ENCODE measurements at regions not wholly inside any gene's neighbourhood (a gene's known extent, or its start where the extent isn't known, plus 50 kb on each side); places are given as distances from the start of the nearest gene placed in this dataset.

GRCh38 chr12:132398386-132398991 is 69.1 kb upstream of the GALNT9 start:
- Histone ChIP-seq H4K20me1 (ENCODE audit: insufficient read depth, low read length) (no peaks in the 10 kb centered on the region), H3K4me2 (ENCODE audit: low read length) (no peak overlapping the region), H3K9me3 (ENCODE audit: insufficient read depth, low read depth, low read length) (peaks cover 6% of the 10 kb centered on the region), H2AFZ (ENCODE audit: low read depth, low read length) (no peak overlapping the region), H3K27me3 (ENCODE audit: insufficient read depth, low read length) (peaks cover 6% of the 10 kb centered on the region), H3K4me1 (ENCODE audit: insufficient read depth, low read length) (no peaks in the 10 kb centered on the region), H3K4me3 (ENCODE audit: insufficient read depth, low read depth, low read length) (no peak overlapping the region), H3K27ac (ENCODE audit: low read depth, low read length) (no peak overlapping the region), H3K36me3 (ENCODE audit: insufficient read depth, low read length) (no peaks in the 10 kb centered on the region), H3K79me2 (ENCODE audit: insufficient read depth, low read length) (no peaks in the 10 kb centered on the region), H3K9ac (ENCODE audit: low read length) (no peak overlapping the region)
- H3K4me3 Mint-ChIP-seq (ENCODE audit: unreplicated experiment): no peak overlapping the region
- TF ChIP-seq, protein P1, sequence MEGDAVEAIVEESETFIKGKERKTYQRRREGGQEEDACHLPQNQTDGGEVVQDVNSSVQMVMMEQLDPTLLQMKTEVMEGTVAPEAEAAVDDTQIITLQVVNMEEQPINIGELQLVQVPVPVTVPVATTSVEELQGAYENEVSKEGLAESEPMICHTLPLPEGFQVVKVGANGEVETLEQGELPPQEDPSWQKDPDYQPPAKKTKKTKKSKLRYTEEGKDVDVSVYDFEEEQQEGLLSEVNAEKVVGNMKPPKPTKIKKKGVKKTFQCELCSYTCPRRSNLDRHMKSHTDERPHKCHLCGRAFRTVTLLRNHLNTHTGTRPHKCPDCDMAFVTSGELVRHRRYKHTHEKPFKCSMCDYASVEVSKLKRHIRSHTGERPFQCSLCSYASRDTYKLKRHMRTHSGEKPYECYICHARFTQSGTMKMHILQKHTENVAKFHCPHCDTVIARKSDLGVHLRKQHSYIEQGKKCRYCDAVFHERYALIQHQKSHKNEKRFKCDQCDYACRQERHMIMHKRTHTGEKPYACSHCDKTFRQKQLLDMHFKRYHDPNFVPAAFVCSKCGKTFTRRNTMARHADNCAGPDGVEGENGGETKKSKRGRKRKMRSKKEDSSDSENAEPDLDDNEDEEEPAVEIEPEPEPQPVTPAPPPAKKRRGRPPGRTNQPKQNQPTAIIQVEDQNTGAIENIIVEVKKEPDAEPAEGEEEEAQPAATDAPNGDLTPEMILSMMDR (IDR thresholded peaks at IDR 0.05; ENCODE audit: insufficient read depth, low read depth, low read length): no peak
- TF ChIP-seq EZH2 (IDR thresholded peaks at IDR 0.05; ENCODE audit: insufficient read depth, low read length): no peak
- peaks cover 8% of the 10 kb centered on the region for H3K4me1 Mint-ChIP-seq (ENCODE audit: low read depth, unreplicated experiment)
- peaks cover 36% of the 10 kb centered on the region for H3K27me3 Mint-ChIP-seq (ENCODE audit: low read depth, unreplicated experiment)
- no peak for FAIRE-seq
- H3K9me3 Mint-ChIP-seq (ENCODE audit: unreplicated experiment): no peaks in the 10 kb centered on the region
- H3K27ac Mint-ChIP-seq (ENCODE audit: unreplicated experiment): no peak overlapping the region
- DNase-seq (ENCODE audit: low read depth): no peak
- no peaks in the 10 kb centered on the region for H3K36me3 Mint-ChIP-seq (ENCODE audit: low read depth, unreplicated experiment)

DNA sequence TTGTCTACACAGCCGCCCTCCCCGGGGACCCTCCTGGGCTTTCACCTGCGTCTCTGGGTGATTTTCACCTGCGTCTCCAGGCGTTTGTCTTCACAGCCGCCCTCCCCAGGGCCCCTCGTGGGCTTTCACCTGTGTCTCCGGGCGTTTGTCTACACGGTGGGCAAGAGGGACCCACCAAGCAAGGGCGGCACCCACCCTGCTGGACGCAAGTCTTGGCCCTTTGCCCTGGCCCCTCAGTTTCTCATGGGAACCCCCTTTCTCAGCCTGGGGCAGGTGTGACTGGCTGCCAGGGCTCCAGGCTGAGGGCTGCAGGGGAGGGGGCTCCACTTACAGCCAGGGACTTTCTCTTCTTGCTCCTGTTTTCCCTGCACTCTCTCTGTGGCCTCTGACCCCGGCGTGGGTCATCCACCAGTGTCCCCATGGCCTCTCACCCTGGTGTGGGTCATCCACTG is 68.6 kb upstream of the GALNT9 start:
- Histone ChIP-seq H3K4me1 (ENCODE audit: insufficient read depth, low read length) (no peaks in the 10 kb centered on the region), H3K9me3 (ENCODE audit: insufficient read depth, low read depth, low read length) (peaks cover 6% of the 10 kb centered on the region), H4K20me1 (ENCODE audit: insufficient read depth, low read length) (no peaks in the 10 kb centered on the region), H3K4me3 (ENCODE audit: insufficient read depth, low read depth, low read length) (no peak overlapping the region), H3K9ac (ENCODE audit: low read length) (no peak overlapping the region), H3K4me2 (ENCODE audit: low read length) (no peak overlapping the region), H3K79me2 (ENCODE audit: insufficient read depth, low read length) (no peaks in the 10 kb centered on the region), H2AFZ (ENCODE audit: low read depth, low read length) (no peak overlapping the region), H3K36me3 (ENCODE audit: insufficient read depth, low read length) (no peaks in the 10 kb centered on the region), H3K27ac (ENCODE audit: low read depth, low read length) (no peak overlapping the region), H3K27me3 (ENCODE audit: insufficient read depth, low read length) (peaks cover 6% of the 10 kb centered on the region)
- no peaks in the 10 kb centered on the region for H3K36me3 Mint-ChIP-seq (ENCODE audit: low read depth, unreplicated experiment)
- no peaks in the 10 kb centered on the region for H3K9me3 Mint-ChIP-seq (ENCODE audit: unreplicated experiment)
- H3K4me1 Mint-ChIP-seq (ENCODE audit: low read depth, unreplicated experiment): peaks cover 12% of the 10 kb centered on the region
- H3K27me3 Mint-ChIP-seq (ENCODE audit: low read depth, unreplicated experiment): peaks cover 36% of the 10 kb centered on the region
- H3K27ac Mint-ChIP-seq (ENCODE audit: unreplicated experiment): no peak overlapping the region
- no peak for DNase-seq (ENCODE audit: low read depth)
- TF ChIP-seq, protein P1 (IDR thresholded peaks at IDR 0.05; ENCODE audit: insufficient read depth, low read depth, low read length): no peak
- TF ChIP-seq EZH2 (IDR thresholded peaks at IDR 0.05; ENCODE audit: insufficient read depth, low read length): no peak
- no peak for FAIRE-seq
- no peak overlapping the region for H3K4me3 Mint-ChIP-seq (ENCODE audit: unreplicated experiment)

DNA sequence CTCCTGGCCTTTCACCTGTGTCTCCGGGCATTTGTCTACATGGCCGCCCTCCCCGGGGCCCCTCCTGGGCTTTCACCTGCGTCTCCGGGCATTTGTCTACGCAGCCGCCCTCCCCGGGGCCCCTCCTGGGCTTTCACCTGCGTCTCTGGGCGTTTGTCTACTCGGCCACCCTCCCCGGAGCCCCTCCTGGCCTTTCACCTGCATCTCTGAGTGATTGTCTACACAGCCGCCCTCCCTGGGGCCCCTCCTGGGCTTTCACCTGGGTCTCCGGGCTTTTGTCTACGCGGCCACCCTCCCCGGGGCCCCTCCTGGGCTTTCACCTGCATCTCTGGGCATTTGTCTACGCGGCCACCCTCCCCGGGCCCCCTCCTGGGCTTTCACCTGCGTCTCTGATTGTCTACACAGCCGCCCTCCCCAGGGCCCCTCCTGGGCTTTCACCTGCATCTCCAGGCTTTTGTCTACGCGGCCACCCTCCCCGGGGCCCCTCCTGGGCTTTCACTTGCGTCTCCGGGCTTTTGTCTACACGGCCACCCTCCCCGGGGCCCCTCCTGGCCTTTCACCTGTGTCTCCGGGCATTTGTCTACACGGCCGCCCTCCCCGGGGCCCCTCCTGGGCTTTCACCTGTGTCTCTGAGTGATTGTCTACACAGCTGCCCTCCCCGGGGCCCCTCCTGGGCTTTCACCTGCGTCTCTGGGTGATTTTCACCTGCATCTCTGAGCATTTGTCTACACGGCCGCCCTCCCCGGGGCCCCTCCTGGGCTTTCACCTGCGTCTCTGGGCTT is 68.0 kb upstream of the GALNT9 start:
- peaks cover 6% of the 10 kb centered on the region for H3K9me3 ChIP-seq (ENCODE audit: insufficient read depth, low read depth, low read length)
- peaks cover 39% of the 10 kb centered on the region for H3K27me3 Mint-ChIP-seq (ENCODE audit: low read depth, unreplicated experiment)

More for the DNA sequence above, 68.0 kb upstream of the GALNT9 start:
- FAIRE-seq: no peak
- no peaks in the 10 kb centered on the region for H3K9me3 Mint-ChIP-seq (ENCODE audit: unreplicated experiment)
- H3K27ac Mint-ChIP-seq (ENCODE audit: unreplicated experiment): no peak overlapping the region
- H3K36me3 Mint-ChIP-seq (ENCODE audit: low read depth, unreplicated experiment): no peaks in the 10 kb centered on the region
- DNase-seq (ENCODE audit: low read depth): no peak
- Histone ChIP-seq H3K4me3 (ENCODE audit: insufficient read depth, low read depth, low read length) (no peak overlapping the region), H3K36me3 (ENCODE audit: insufficient read depth, low read length) (no peaks in the 10 kb centered on the region), H4K20me1 (ENCODE audit: insufficient read depth, low read length) (no peaks in the 10 kb centered on the region), H3K79me2 (ENCODE audit: insufficient read depth, low read length) (no peaks in the 10 kb centered on the region), H3K27me3 (ENCODE audit: insufficient read depth, low read length) (peaks cover 6% of the 10 kb centered on the region), H3K4me2 (ENCODE audit: low read length) (no peak overlapping the region), H3K4me1 (ENCODE audit: insufficient read depth, low read length) (no peaks in the 10 kb centered on the region), H3K27ac (ENCODE audit: low read depth, low read length) (no peak overlapping the region), H2AFZ (ENCODE audit: low read depth, low read length) (no peak overlapping the region), H3K9ac (ENCODE audit: low read length) (no peak overlapping the region)
- peak; percentile 43 for TF ChIP-seq EZH2 (IDR thresholded peaks at IDR 0.05; ENCODE audit: insufficient read depth, low read length)
- TF ChIP-seq, protein P1 (IDR thresholded peaks at IDR 0.05; ENCODE audit: insufficient read depth, low read depth, low read length): no peak
- H3K4me3 Mint-ChIP-seq (ENCODE audit: unreplicated experiment): no peak overlapping the region
- peaks cover 12% of the 10 kb centered on the region for H3K4me1 Mint-ChIP-seq (ENCODE audit: low read depth, unreplicated experiment)

All from astrocyte (in vitro differentiated cells and primary cell).